NCI-H1694 treated with DMSO at 0.1 percent for 48 hours (cell line): ENCODE measurements at regions not wholly inside any gene's neighbourhood (a gene's known extent, or its start where the extent isn't known, plus 50 kb on each side); places are given as distances from the start of the nearest gene placed in this dataset.
"Not testable (repeated sequence)": the region's sequence is repeated elsewhere in the genome, so short reads cannot be mapped to it uniquely, and the experiment has no call there.

Experiments used
- DNase-seq: peaks from one replicate; lab custom pipeline; 2025; lab: John Stamatoyannopoulos, UW

- DNase-seq, result no peak
Measured at GRCh38 chr1:101185421-101185820, 51.4 kb upstream of the S1PR1 start.

GRCh38 chr1:101183388-101183699, 53.5 kb upstream of the S1PR1 start:
- no peak for DNase-seq

- no peak for DNase-seq
Measured at GRCh38 chr1:101182627-101183387, 54.0 kb upstream of the S1PR1 start.

- DNase-seq, result no peak
Measured at GRCh38 chr1:101181930-101182329, 54.9 kb upstream of the S1PR1 start.

GRCh38 chr1:101178688-101179491, 57.9 kb upstream of the S1PR1 start:
- DNase-seq, result no peak

GRCh38 chr1:101178341-101178687, 58.5 kb upstream of the S1PR1 start:
- DNase-seq, result no peak

GRCh38 chr1:101175886-101176285, 60.9 kb upstream of the S1PR1 start:
- no peak for DNase-seq

- no peak for DNase-seq
Measured at GRCh38 chr1:101175466-101175865, 61.4 kb upstream of the S1PR1 start.

GRCh38 chr1:101174722-101175121, 62.1 kb upstream of the S1PR1 start:
- no peak for DNase-seq

- DNase-seq, result not testable (repeated sequence)
Measured at GRCh38 chr1:101174298-101174697, 62.5 kb upstream of the S1PR1 start.

- no peak for DNase-seq
Measured at GRCh38 chr1:101170506-101171050, 66.2 kb upstream of the S1PR1 start.

- DNase-seq, result no peak
Measured at GRCh38 chr1:101167891-101168290, 68.9 kb upstream of the S1PR1 start.

GRCh38 chr1:101166583-101167120, 70.2 kb upstream of the S1PR1 start:
- DNase-seq, result no peak

- no peak for DNase-seq
Measured at GRCh38 chr1:101165954-101166353, 70.9 kb upstream of the S1PR1 start.

GRCh38 chr1:101165532-101165931, 71.3 kb upstream of the S1PR1 start:
- DNase-seq, result no peak

GRCh38 chr1:101164776-101165175, 72.0 kb upstream of the S1PR1 start:
- DNase-seq, result no peak

- DNase-seq, result no peak
Measured at GRCh38 chr1:101162736-101163735, 73.8 kb upstream of the S1PR1 start.

- DNase-seq, result no peak
Measured at GRCh38 chr1:101162300-101162699, 74.5 kb upstream of the S1PR1 start.

GRCh38 chr1:101161619-101162018, 75.2 kb upstream of the S1PR1 start:
- DNase-seq, result no peak

- DNase-seq, result no peak
Measured at GRCh38 chr1:101158424-101158823, 78.4 kb upstream of the S1PR1 start.

- no peak for DNase-seq
Measured at GRCh38 chr1:101154547-101154946, 82.3 kb upstream of the S1PR1 start.

- DNase-seq, result no peak
Measured at GRCh38 chr1:101153692-101154091, 83.1 kb upstream of the S1PR1 start.
